SK-N-SH (cell line): ENCODE measurements at regions not wholly inside any gene's neighbourhood (a gene's known extent, or its start where the extent isn't known, plus 50 kb on each side); places are given as distances from the start of the nearest gene placed in this dataset.
A peak's percentile ranks its signal among the peaks of the same experiment; 100 is the strongest.

Experiments
- CTCF ChIA-PET: fragments of 300-600, 350-600 bp; formaldehyde crosslinking; extraction: SDS; loops from one replicate; lab custom pipeline; 2021; lab: Yijun Ruan, JAX
- POLR2A ChIA-PET: fragments of 350-600 bp; sonication (Branson Sonifier 250); formaldehyde crosslinking; extraction: SDS; loops from one replicate; lab custom pipeline; 2020; ENCODE audit warnings: antibody characterized with exemption, inconsistent platforms; lab: Yijun Ruan, JAX
- DNase-seq: peaks from one replicate; pipeline ENCODE4 v3.0.0; 2012
- H2AFZ ChIP-seq: fragments of 200-600 bp; sonication (generic); 2 replicates; pipeline ENCODE4 v1.8.1; 2016; ENCODE audit warnings: antibody characterized with exemption, mild to moderate bottlenecking, low read depth
- H3F3A ChIP-seq: fragments of 200-600 bp; sonication (generic); replicated peaks from 2 replicates; pipeline ENCODE3; 2016; ENCODE audit warnings: antibody characterized with exemption, mild to moderate bottlenecking; ENCODE audit not compliant: insufficient read depth
- H3K27ac ChIP-seq, 2 experiments: fragments of 200-500 bp in 1 of 2; fragments of 200-600 bp in 1 of 2; sonication (Bioruptor generic) in 1 of 2; sonication (generic), shearing (Covaris generic) in 1 of 2; 2 replicates each; pipeline versions ENCODE4 v1.5.1 to v1.6.1; 2014 to 2016; ENCODE audit warnings: low read depth in 2 of 2, inconsistent platforms in 1 of 2, low read length in 1 of 2, mild to moderate bottlenecking in 1 of 2, mixed read lengths in 1 of 2
- H3K27me3 ChIP-seq: fragments of 200-600 bp; sonication (generic), shearing (Covaris generic); 2 replicates; pipeline ENCODE4 v1.6.1; 2016; ENCODE audit warnings: mixed run types; ENCODE audit not compliant: insufficient read depth
- H3K36me3 ChIP-seq, 2 experiments: fragments of 200-500 bp in 1 of 2; fragments of 200-600 bp in 1 of 2; sonication (Bioruptor generic) in 1 of 2; sonication (generic) in 1 of 2; replicated peaks in 1 of 2; 2 replicates each; pipeline versions ENCODE3 to v1.5.1; 2014 to 2016; ENCODE audit warnings: low read length in 1 of 2, mild to moderate bottlenecking in 1 of 2; ENCODE audit not compliant: insufficient read depth in 2 of 2, control insufficient read depth in 1 of 2
- H3K4me1 ChIP-seq, 2 experiments: fragments of 200-500 bp in 1 of 2; fragments of 200-600 bp in 1 of 2; sonication (Bioruptor generic) in 1 of 2; sonication (generic), shearing (Covaris generic) in 1 of 2; 2 replicates each; pipeline versions ENCODE4 v1.5.1 to v1.6.1; 2014 to 2016; ENCODE audit warnings: low read depth in 1 of 2, low read length in 1 of 2, mixed run types in 1 of 2; ENCODE audit not compliant: insufficient read depth in 2 of 2, control insufficient read depth in 1 of 2
- H3K4me2 ChIP-seq: fragments of 200-600 bp; sonication (generic), shearing (Covaris generic); 2 replicates; pipeline ENCODE4 v1.6.1; 2017; ENCODE audit warnings: mixed run types
- H3K4me3 ChIP-seq, 2 experiments: fragments of 200-500 bp in 1 of 2; fragments of 200-600 bp in 1 of 2; sonication (Bioruptor generic) in 1 of 2; sonication (generic), shearing (Covaris generic) in 1 of 2; 2 replicates each; pipeline versions ENCODE4 v1.5.1 to v1.8.1; 2014 to 2016; ENCODE audit warnings: low read depth in 2 of 2, inconsistent platforms in 1 of 2, low read length in 1 of 2, mild to moderate bottlenecking in 1 of 2, mixed read lengths in 1 of 2, moderate library complexity in 1 of 2
- H3K79me2 ChIP-seq: fragments of 200-600 bp; sonication (generic); 2 replicates; pipeline ENCODE4 v1.8.1; 2017; ENCODE audit warnings: mild to moderate bottlenecking; ENCODE audit not compliant: insufficient read depth
- H3K9ac ChIP-seq: fragments of 200-600 bp; sonication (generic); 2 replicates; pipeline ENCODE4 v1.6.1; 2017; ENCODE audit warnings: mixed run types
- H3K9me2 ChIP-seq: fragments of 200-600 bp; sonication (generic); 2 replicates; pipeline ENCODE4 v1.6.1; 2017; ENCODE audit warnings: mixed run types
- H3K9me3 ChIP-seq: fragments of 200-600 bp; sonication (generic); 2 replicates; pipeline ENCODE4 v1.6.1; 2017; ENCODE audit warnings: mixed run types, mild to moderate bottlenecking, moderate library complexity
- H4K20me1 ChIP-seq: fragments of 200-600 bp; sonication (generic); 2 replicates; pipeline ENCODE4 v1.6.1; 2017; ENCODE audit warnings: mild to moderate bottlenecking, mixed run types; ENCODE audit not compliant: insufficient read depth
- FOSL2 ChIP-seq: IDR thresholded peaks from 2 replicates; pipeline ENCODE4 v1.4.0; 2012; ENCODE audit warnings: low read depth, mild to moderate bottlenecking, moderate library complexity, borderline replicate concordance
- FOXM1 ChIP-seq: IDR thresholded peaks from 2 replicates; pipeline ENCODE4 v1.4.0; 2012; ENCODE audit warnings: low read depth, mild to moderate bottlenecking
- MEF2A ChIP-seq: IDR thresholded peaks from 2 replicates; pipeline ENCODE4 v1.4.0; 2012; ENCODE audit warnings: low read depth, borderline replicate concordance
- NFIC ChIP-seq: IDR thresholded peaks from 2 replicates; pipeline ENCODE4 v1.4.0; 2012; ENCODE audit warnings: borderline replicate concordance
- RAD21 ChIP-seq: IDR thresholded peaks from 2 replicates; pipeline ENCODE4 v1.6.1; 2012; ENCODE audit warnings: mild to moderate bottlenecking, low read length
- SMC3 ChIP-seq: IDR thresholded peaks from 2 replicates; pipeline ENCODE4 v1.6.1; 2012; ENCODE audit warnings: low read depth, low read length, improper control_type of control experiment
- TCF12 ChIP-seq: IDR thresholded peaks from 2 replicates; pipeline ENCODE4 v1.4.0; 2012
- WGBS: methylation state at CpG from one replicate; pipeline ENCODE4 v1.1.6; 2017; ENCODE audit warnings: low lambda C conversion rate; 5-methylcytosine and 5-hydroxymethylcytosine counted together
- TF ChIP-seq, protein P1 (sequence below): IDR thresholded peaks from 2 replicates; pipeline ENCODE4; 2012
- TF ChIP-seq, protein P2 (sequence below): fragments of 200-600 bp; sonication (generic); IDR thresholded peaks from 2 replicates; pipeline ENCODE4 v1.6.1; 2017; ENCODE audit warnings: antibody characterized with exemption, mild to moderate bottlenecking, moderate library complexity
- TF ChIP-seq, protein P3 (sequence below): IDR thresholded peaks from 2 replicates; pipeline ENCODE4 v1.4.0; 2012; ENCODE audit warnings: low read depth

DNA sequence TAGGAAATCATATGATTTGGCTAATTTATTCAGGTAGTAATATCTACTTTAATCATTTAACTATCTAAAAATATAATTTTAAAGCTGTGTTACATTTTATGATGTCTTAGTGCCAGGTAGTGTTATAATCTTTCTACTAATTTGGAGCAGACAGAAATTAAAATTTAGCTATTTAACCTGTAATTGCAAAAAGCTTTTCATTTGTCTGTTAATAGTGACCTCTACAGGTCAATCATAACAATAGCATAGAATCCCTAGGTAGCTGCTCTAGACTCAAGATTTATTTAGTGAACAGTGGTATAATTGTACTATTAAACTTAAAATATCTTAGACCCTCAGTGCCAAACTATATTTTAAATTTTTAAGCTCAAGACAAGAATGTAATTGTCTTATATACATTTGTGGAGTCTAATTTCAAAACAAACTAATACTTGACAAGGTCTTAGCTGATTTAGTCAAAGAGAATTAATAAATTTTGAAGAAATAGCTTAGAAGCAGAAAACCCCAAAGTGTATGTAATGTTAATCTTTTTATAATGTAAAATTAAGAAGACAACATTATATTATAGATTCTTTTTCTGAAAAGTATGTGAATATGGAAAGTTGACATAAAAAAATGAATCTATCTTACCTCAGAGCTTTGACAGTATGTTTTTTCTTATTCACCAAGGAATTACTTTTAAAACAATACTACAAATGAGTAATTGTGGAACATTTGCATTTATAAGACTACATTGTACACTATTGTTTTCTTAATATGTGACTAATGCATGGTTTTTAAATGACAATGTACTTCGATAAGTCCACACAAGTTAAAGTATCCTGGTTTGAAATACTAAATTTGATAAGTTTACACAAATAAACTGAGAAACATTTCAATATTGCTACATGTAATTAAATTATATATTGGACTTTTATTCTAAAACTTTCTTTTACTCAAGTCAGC is 64.1 kb upstream of the RNPC3 start:
- Histone ChIP-seq H3K36me3 (no peaks in the 10 kb centered on the region), H4K20me1 (no peaks in the 10 kb centered on the region), H3F3A (no peaks in the 10 kb centered on the region), H2AFZ (no peak overlapping the region), H3K4me2 (no peak overlapping the region), H3K4me1 (no peaks in the 10 kb centered on the region), H3K27ac (no peak overlapping the region), H3K27me3 (no peaks in the 10 kb centered on the region), H3K9ac (no peak overlapping the region), H3K9me3 (no peaks in the 10 kb centered on the region), H3K79me2 (no peaks in the 10 kb centered on the region), H3K9me2 (no peaks in the 10 kb centered on the region), H3K4me3 (no peak overlapping the region; a peak in 1 of 4 replicates)
- ChIA-PET POLR2A (no interaction called here), CTCF (interaction anchor here (0.5 to 4.8 kb wide), 27 partner anchors 9 to 1941 kb away, joined by 3 to 119 read pairs (median 6); partner anchors contain the start of gene COL11A1)
- 78% methylated on average over 1 of the region's 1 CpG for WGBS
- TF ChIP-seq MEF2A (no peak), SMC3 (peak; percentile 49), RAD21 (peak; percentile 85), TCF12 (no peak)
- TF ChIP-seq, protein P1, sequence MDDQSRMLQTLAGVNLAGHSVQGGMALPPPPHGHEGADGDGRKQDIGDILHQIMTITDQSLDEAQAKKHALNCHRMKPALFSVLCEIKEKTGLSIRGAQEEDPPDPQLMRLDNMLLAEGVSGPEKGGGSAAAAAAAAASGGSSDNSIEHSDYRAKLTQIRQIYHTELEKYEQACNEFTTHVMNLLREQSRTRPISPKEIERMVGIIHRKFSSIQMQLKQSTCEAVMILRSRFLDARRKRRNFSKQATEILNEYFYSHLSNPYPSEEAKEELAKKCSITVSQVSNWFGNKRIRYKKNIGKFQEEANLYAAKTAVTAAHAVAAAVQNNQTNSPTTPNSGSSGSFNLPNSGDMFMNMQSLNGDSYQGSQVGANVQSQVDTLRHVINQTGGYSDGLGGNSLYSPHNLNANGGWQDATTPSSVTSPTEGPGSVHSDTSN, result no peak
- TF ChIP-seq, protein P2, sequence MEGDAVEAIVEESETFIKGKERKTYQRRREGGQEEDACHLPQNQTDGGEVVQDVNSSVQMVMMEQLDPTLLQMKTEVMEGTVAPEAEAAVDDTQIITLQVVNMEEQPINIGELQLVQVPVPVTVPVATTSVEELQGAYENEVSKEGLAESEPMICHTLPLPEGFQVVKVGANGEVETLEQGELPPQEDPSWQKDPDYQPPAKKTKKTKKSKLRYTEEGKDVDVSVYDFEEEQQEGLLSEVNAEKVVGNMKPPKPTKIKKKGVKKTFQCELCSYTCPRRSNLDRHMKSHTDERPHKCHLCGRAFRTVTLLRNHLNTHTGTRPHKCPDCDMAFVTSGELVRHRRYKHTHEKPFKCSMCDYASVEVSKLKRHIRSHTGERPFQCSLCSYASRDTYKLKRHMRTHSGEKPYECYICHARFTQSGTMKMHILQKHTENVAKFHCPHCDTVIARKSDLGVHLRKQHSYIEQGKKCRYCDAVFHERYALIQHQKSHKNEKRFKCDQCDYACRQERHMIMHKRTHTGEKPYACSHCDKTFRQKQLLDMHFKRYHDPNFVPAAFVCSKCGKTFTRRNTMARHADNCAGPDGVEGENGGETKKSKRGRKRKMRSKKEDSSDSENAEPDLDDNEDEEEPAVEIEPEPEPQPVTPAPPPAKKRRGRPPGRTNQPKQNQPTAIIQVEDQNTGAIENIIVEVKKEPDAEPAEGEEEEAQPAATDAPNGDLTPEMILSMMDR, result peak; percentile 85
- DNase-seq, result peak; percentile 21

DNA sequence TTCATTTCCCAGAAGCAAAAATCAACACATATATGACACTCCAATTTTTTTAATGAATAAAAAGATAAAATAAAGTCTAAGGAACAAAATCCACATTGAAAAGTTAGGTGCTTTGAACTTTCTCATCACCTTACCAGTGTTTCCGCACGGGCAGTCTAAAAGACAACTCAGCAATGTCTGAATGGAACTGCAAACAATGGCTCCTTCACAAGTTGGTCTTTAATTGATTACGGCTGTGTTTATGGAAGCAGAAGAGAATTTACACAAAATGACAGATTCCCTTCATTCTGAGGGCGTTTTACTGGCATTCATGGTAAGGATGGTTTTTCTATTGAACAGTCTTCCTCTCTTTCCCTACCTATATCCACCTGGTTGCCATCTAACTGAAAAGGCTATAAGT is 65.0 kb upstream of the RNPC3 start:
- POLR2A ChIA-PET, result no interaction called here
- H4K20me1 ChIP-seq, result no peaks in the 10 kb centered on the region
- no peak overlapping the region for H2AFZ ChIP-seq
- no peaks in the 10 kb centered on the region for H3F3A ChIP-seq
- no peaks in the 10 kb centered on the region for H3K4me1 ChIP-seq
- H3K27ac ChIP-seq, result no peak overlapping the region
- no peak for TF ChIP-seq FOSL2
- no peak for TF ChIP-seq NFIC
- no peak for TF ChIP-seq FOXM1
- TF ChIP-seq, protein P3, sequence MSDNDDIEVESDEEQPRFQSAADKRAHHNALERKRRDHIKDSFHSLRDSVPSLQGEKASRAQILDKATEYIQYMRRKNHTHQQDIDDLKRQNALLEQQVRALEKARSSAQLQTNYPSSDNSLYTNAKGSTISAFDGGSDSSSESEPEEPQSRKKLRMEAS, result no peak
- no peak overlapping the region for H3K9ac ChIP-seq
- no peaks in the 10 kb centered on the region for H3K36me3 ChIP-seq
- H3K79me2 ChIP-seq, result no peaks in the 10 kb centered on the region
- WGBS, result 81% methylated on average over 4 of the region's 4 CpGs
- H3K4me3 ChIP-seq, result no peak overlapping the region
- CTCF ChIA-PET, result interaction anchor here (0.6 to 4.8 kb wide), 20 partner anchors 10 to 1940 kb away, joined by 3 to 119 read pairs (median 6); partner anchors contain the start of gene COL11A1
- no peak overlapping the region for H3K4me2 ChIP-seq
- no peak for DNase-seq
- no peaks in the 10 kb centered on the region for H3K9me3 ChIP-seq
- no peaks in the 10 kb centered on the region for H3K9me2 ChIP-seq
- no peaks in the 10 kb centered on the region for H3K27me3 ChIP-seq
